Lower lobe of right lung (tissue), 2 donors: ENCODE measurements at regions not wholly inside any gene's neighbourhood (a gene's known extent, or its start where the extent isn't known, plus 50 kb on each side); places are given as distances from the start of the nearest gene placed in this dataset.

Experiments
- ATAC-seq, 2 donors: fragments of 200-7000 bp; cut with Tn5 transposase; one replicate each; pipeline ENCODE4 v1.9.1; 2020 to 2022; ENCODE audit warnings: mild to moderate bottlenecking in 2 of 2, moderate library complexity in 2 of 2
- DNase-seq: peaks from one replicate; pipeline ENCODE4 v3.0.0-alpha.2; 2020
- H3K27ac ChIP-seq: fragments of 200-600 bp; one replicate; pipeline ENCODE4 v1.8.0; 2022
- H3K27me3 ChIP-seq: fragments of 200-600 bp; one replicate; pipeline ENCODE4 v1.8.0; 2022; ENCODE audit warnings: low read depth
- H3K36me3 ChIP-seq: fragments of 200-600 bp; one replicate; pipeline ENCODE4 v1.8.0; 2022; ENCODE audit warnings: mild to moderate bottlenecking
- H3K4me1 ChIP-seq: fragments of 200-600 bp; one replicate; pipeline ENCODE4 v1.8.0; 2022
- H3K4me3 ChIP-seq: fragments of 200-600 bp; one replicate; pipeline ENCODE4 v1.8.0; 2022; ENCODE audit warnings: mild to moderate bottlenecking
- H3K9me3 ChIP-seq: fragments of 200-600 bp; one replicate; pipeline ENCODE4 v1.8.0; 2022
- CTCF ChIP-seq: fragments of 200-600 bp; IDR thresholded peaks from one replicate; pipeline ENCODE4 v1.8.0; 2022; ENCODE audit warnings: antibody characterized with exemption, mild to moderate bottlenecking
- intact Hi-C: fragments of 100-400 bp; cut with DNase I; formaldehyde crosslinking; loops from one replicate; pipeline ENCODE4 v1.11.0; 2022
- donor health status: DM: no; HTN: yes; CAD: no; lungs with severe emphysema.

GRCh38 chr1:199279067-199279466, 640.2 kb downstream of the PTPRC start:
- no peak for DNase-seq
- no peak for TF ChIP-seq CTCF
- ATAC-seq, result no peak
- Histone ChIP-seq H3K27me3 (no peaks in the 10 kb centered on the region), H3K4me3 (no peak overlapping the region), H3K4me1 (no peaks in the 10 kb centered on the region), H3K9me3 (no peaks in the 10 kb centered on the region), H3K27ac (no peak overlapping the region), H3K36me3 (no peaks in the 10 kb centered on the region)
- intact Hi-C loops, result no loop called here

- H3K9me3 ChIP-seq, result no peaks in the 10 kb centered on the region
- H3K4me1 ChIP-seq, result no peaks in the 10 kb centered on the region
- no peak for TF ChIP-seq CTCF
- H3K4me3 ChIP-seq, result no peak overlapping the region
- ATAC-seq (no peak), DNase-seq (no peak)
- H3K36me3 ChIP-seq, result no peaks in the 10 kb centered on the region
- no peaks in the 10 kb centered on the region for H3K27me3 ChIP-seq
- H3K27ac ChIP-seq, result no peak overlapping the region
- intact Hi-C loops, result no loop called here
These were observed 641.2 kb downstream of the PTPRC start for GRCh38 chr1:199279872-199280645.

- H3K27me3 ChIP-seq, result no peaks in the 10 kb centered on the region
- no peak overlapping the region for H3K27ac ChIP-seq
- no peak for TF ChIP-seq CTCF
- ATAC-seq, result no peak
- H3K4me1 ChIP-seq, result no peaks in the 10 kb centered on the region
- intact Hi-C loops, result no loop called here
- no peak overlapping the region for H3K4me3 ChIP-seq
- no peak for DNase-seq
- H3K9me3 ChIP-seq, result no peaks in the 10 kb centered on the region
- no peaks in the 10 kb centered on the region for H3K36me3 ChIP-seq
These were observed 644.0 kb downstream of the PTPRC start for GRCh38 chr1:199282751-199283305.

- Histone ChIP-seq H3K36me3 (no peaks in the 10 kb centered on the region), H3K27me3 (no peaks in the 10 kb centered on the region), H3K4me3 (no peak overlapping the region), H3K27ac (no peak overlapping the region), H3K9me3 (no peaks in the 10 kb centered on the region), H3K4me1 (no peaks in the 10 kb centered on the region)
- ATAC-seq (no peak), DNase-seq (no peak)
- TF ChIP-seq CTCF, result no peak
- intact Hi-C loops, result no loop called here
These were observed 645.0 kb downstream of the PTPRC start for GRCh38 chr1:199283794-199284193.

- no peaks in the 10 kb centered on the region for H3K27me3 ChIP-seq
- H3K27ac ChIP-seq, result no peak overlapping the region
- no peak for TF ChIP-seq CTCF
- intact Hi-C loops, result no loop called here
- H3K9me3 ChIP-seq, result no peaks in the 10 kb centered on the region
- no peak overlapping the region for H3K4me3 ChIP-seq
- no peak for ATAC-seq
- no peak for DNase-seq
- no peaks in the 10 kb centered on the region for H3K36me3 ChIP-seq
- H3K4me1 ChIP-seq, result no peaks in the 10 kb centered on the region
These were observed 648.4 kb downstream of the PTPRC start for GRCh38 chr1:199287206-199287605.
